Endothelial cell of umbilical vein (primary cell): ENCODE measurements at regions not wholly inside any gene's neighbourhood (a gene's known extent, or its start where the extent isn't known, plus 50 kb on each side); places are given as distances from the start of the nearest gene placed in this dataset.

Experiments used
- BruUV-seq: library from RNA; stranded (reverse); fragments of 400-500 nt; replicated peaks from 2 replicates; lab custom pipeline; 2021; lab: Mats Ljungman, UMichigan
- CTCF ChIA-PET: fragments of 300-600, 350-600 bp; sonication (Branson Sonifier 250); formaldehyde crosslinking; loops from one replicate; lab custom pipeline; 2021; ENCODE audit warnings: antibody characterized with exemption, inconsistent platforms; lab: Charles Lee
- POLR2A ChIA-PET: fragments of 300-600, 350-600 bp; sonication (Branson Sonifier 250); formaldehyde crosslinking; loops from one replicate; lab custom pipeline; 2021; ENCODE audit warnings: antibody characterized with exemption, inconsistent platforms; lab: Charles Lee
- DNase-seq: peaks from one replicate; pipeline ENCODE4 v3.0.0-alpha.2; 2011; ENCODE audit warnings: low read depth, low spot score
- FAIRE-seq: peaks from 2 replicates; lab custom pipeline; 2011; peaks lifted over from hg19 to GRCh38; lab: Jason Lieb, UNC
- H2AFZ ChIP-seq: 2 replicates; pipeline ENCODE4 v1.6.0; 2012; ENCODE audit warnings: low read depth, low read length, control low read depth, inconsistent platforms
- H3K27ac ChIP-seq: 2 replicates; pipeline ENCODE4 v1.5.1; 2011; ENCODE audit warnings: low read depth, mild to moderate bottlenecking, control low read depth, low read length, moderate library complexity; ENCODE audit not compliant: insufficient read depth
- H3K27me3 ChIP-seq, 2 experiments: 2 replicates each; pipeline versions ENCODE4 v1.6.0 to v1.6.1; 2011; ENCODE audit warnings: low read length in 2 of 2, mixed read lengths in 1 of 2; ENCODE audit not compliant: control insufficient read depth in 2 of 2, insufficient read depth in 2 of 2
- H3K36me3 ChIP-seq, 2 experiments: 2 replicates in 1 of 2; 3 replicates in 1 of 2; pipeline ENCODE4 v1.5.1; 2011; ENCODE audit warnings: low read length in 2 of 2, mild to moderate bottlenecking in 1 of 2, moderate library complexity in 1 of 2; ENCODE audit not compliant: control insufficient read depth in 2 of 2, insufficient read depth in 2 of 2; ENCODE audit errors: extremely low read depth in 1 of 2
- H3K4me1 ChIP-seq: 3 replicates; pipeline ENCODE4 v1.5.1; 2011; ENCODE audit warnings: mild to moderate bottlenecking, low read length; ENCODE audit not compliant: control insufficient read depth, insufficient read depth; ENCODE audit errors: extremely low read depth
- H3K4me2 ChIP-seq: 2 replicates; pipeline ENCODE4 v1.6.1; 2011; ENCODE audit warnings: low read length, control low read depth, mixed read lengths; ENCODE audit not compliant: insufficient read depth
- H3K4me3 ChIP-seq, 3 experiments: fragments of 200-600 bp in 1 of 3; sonication (generic), shearing (Covaris generic) in 1 of 3; replicated peaks in 1 of 3; 2 replicates each; pipeline ENCODE4 v1.5.1; 2011 to 2016; ENCODE audit warnings: control low read depth in 3 of 3, low read length in 3 of 3, mild to moderate bottlenecking in 2 of 3, inconsistent platforms in 1 of 3, low read depth in 1 of 3, moderate library complexity in 1 of 3; ENCODE audit not compliant: insufficient read depth in 1 of 3
- H3K79me2 ChIP-seq: 2 replicates; pipeline ENCODE4 v1.6.0; 2012; ENCODE audit warnings: low read length, inconsistent platforms; ENCODE audit not compliant: control insufficient read depth, insufficient read depth
- H3K9ac ChIP-seq: replicated peaks from 2 replicates; pipeline ENCODE3; 2011; ENCODE audit warnings: low read length, control low read depth; ENCODE audit not compliant: insufficient read depth; ENCODE audit errors: extremely low read depth
- H3K9me1 ChIP-seq: replicated peaks from 3 replicates; pipeline ENCODE4 v1.6.0; 2011; ENCODE audit warnings: mild to moderate bottlenecking, low read length; ENCODE audit not compliant: control insufficient read depth, insufficient read depth; ENCODE audit errors: extremely low read depth
- H3K9me3 ChIP-seq: replicated peaks from 2 replicates; pipeline ENCODE4 v1.5.1; 2012; ENCODE audit warnings: low read length, inconsistent platforms; ENCODE audit not compliant: control insufficient read depth, insufficient read depth
- H4K20me1 ChIP-seq: replicated peaks from 2 replicates; pipeline ENCODE3; 2011; ENCODE audit warnings: mild to moderate bottlenecking, low read length; ENCODE audit not compliant: control insufficient read depth, insufficient read depth; ENCODE audit errors: extremely low read depth
- CTCF ChIP-seq, 2 donors: IDR thresholded peaks; 1 replicate in 1 of 2; 2 replicates in 1 of 2; pipeline ENCODE4 v1.5.1; 2011; ENCODE audit warnings: low read length in 2 of 2, mild to moderate bottlenecking in 2 of 2, moderate library complexity in 2 of 2, control low read depth in 1 of 2, inconsistent platforms in 1 of 2, low read depth in 1 of 2; ENCODE audit not compliant: insufficient read depth in 1 of 2; ENCODE audit errors: extremely low read depth in 1 of 2
- FOS ChIP-seq: IDR thresholded peaks from 2 replicates; pipeline ENCODE4 v1.6.1; 2011; ENCODE audit warnings: mild to moderate bottlenecking, low read length, moderate library complexity, borderline replicate concordance; ENCODE audit not compliant: insufficient read depth
- POLR2A ChIP-seq: IDR thresholded peaks from 2 replicates; pipeline ENCODE4 v1.6.1; 2012; ENCODE audit warnings: low read depth, mild to moderate bottlenecking, control low read depth, low read length
- POLR2AphosphoS5 ChIP-seq: IDR thresholded peaks from 2 replicates; pipeline ENCODE4 v1.6.1; 2012; ENCODE audit warnings: low read depth, mild to moderate bottlenecking, control low read depth, low read length, moderate library complexity; ENCODE audit not compliant: insufficient read depth
- dilution Hi-C: fragments of 300-500 bp; cut with MboI; formaldehyde crosslinking; loops from one replicate; pipeline ENCODE4 v1.15.0; 2019; ENCODE audit warnings: low sequenced_read_pairs; ENCODE audit not compliant: extremely low pct_ligation_motif_present
- intact Hi-C: fragments of 100-400 bp; cut with micrococcal nuclease; formaldehyde crosslinking; loops from one replicate; pipeline ENCODE4 v1.10.0; 2022

- ChIA-PET POLR2A (no interaction called here), CTCF (no interaction called here)
- TF ChIP-seq POLR2A (no peak), CTCF (IDR thresholded peaks at IDR 0.05; ENCODE audit: extremely low read depth in 1 of 2, insufficient read depth in 1 of 2, low read depth in 1 of 2, low read length in 2 of 2) (no peak), FOS (no peak)
- no TSS peak for BruUV-seq
- no peak overlapping the region for H2AFZ ChIP-seq
- no peaks in the 10 kb centered on the region for H3K27me3 ChIP-seq
- H3K9ac ChIP-seq = no peak overlapping the region
- H4K20me1 ChIP-seq = no peaks in the 10 kb centered on the region
- no peaks in the 10 kb centered on the region for H3K9me1 ChIP-seq
- no peak overlapping the region for H3K27ac ChIP-seq
- no peak overlapping the region for H3K4me3 ChIP-seq
- no peaks in the 10 kb centered on the region for H3K4me1 ChIP-seq
- intact Hi-C loops = no loop called here
- dilution Hi-C loops = no loop called here
- H3K36me3 ChIP-seq = no peaks in the 10 kb centered on the region
- no peak overlapping the region for H3K4me2 ChIP-seq
- H3K9me3 ChIP-seq = no peaks in the 10 kb centered on the region
- DNase-seq (no peak), FAIRE-seq (no peak)
- no peaks in the 10 kb centered on the region for H3K79me2 ChIP-seq
Observed at GRCh38 chr7:7077945-7078344, 104.4 kb upstream of the C1GALT1 start.

GRCh38 chr7:7080802-7081201, 101.5 kb upstream of the C1GALT1 start:
- ChIA-PET POLR2A (no interaction called here), CTCF (interaction anchor here (1.4 kb wide), 2 partner anchors 11 to 344 kb away, joined by 3 to 4 read pairs; no protein-coding TSS in a partner anchor)
- FAIRE-seq = no peak

More at GRCh38 chr7:7080802-7081201, 101.5 kb upstream of the C1GALT1 start:
- Histone ChIP-seq H3K27ac (no peak overlapping the region), H3K9me1 (no peaks in the 10 kb centered on the region), H3K79me2 (no peaks in the 10 kb centered on the region), H3K9me3 (no peaks in the 10 kb centered on the region), H3K9ac (no peak overlapping the region), H3K4me1 (no peaks in the 10 kb centered on the region), H3K4me3 (no peak overlapping the region), H3K36me3 (no peaks in the 10 kb centered on the region), H2AFZ (no peak overlapping the region), H4K20me1 (no peaks in the 10 kb centered on the region), H3K4me2 (no peak overlapping the region), H3K27me3 (no peaks in the 10 kb centered on the region)
- TF ChIP-seq POLR2AphosphoS5 = no peak
- intact Hi-C loops (no loop called here), dilution Hi-C loops (no loop called here)
- no peak for DNase-seq
- no TSS peak for BruUV-seq
